ENCODE measurements at regions not wholly inside any gene's neighbourhood (a gene's known extent, or its start where the extent isn't known, plus 50 kb on each side); places are given as distances from the start of the nearest gene placed in this dataset.

- DNase-seq (ENCODE audit: low spot score): no peak
Measured at GRCh38 chr4:152235718-152236117, 300.2 kb downstream of the FBXW7 start.

GRCh38 chr4:152234571-152234970 is 301.3 kb downstream of the FBXW7 start:
- no peak for DNase-seq (ENCODE audit: low spot score)

- no peak for DNase-seq (ENCODE audit: low spot score)
Measured at GRCh38 chr4:152232271-152232670, 303.6 kb downstream of the FBXW7 start.

- no peak for DNase-seq (ENCODE audit: low spot score)
Measured at GRCh38 chr4:152229782-152230289, 306.1 kb downstream of the FBXW7 start.

GRCh38 chr4:152225680-152226079 is 310.2 kb downstream of the FBXW7 start:
- no peak for DNase-seq (ENCODE audit: low spot score)

GRCh38 chr4:152224721-152225420 is 311.0 kb downstream of the FBXW7 start:
- DNase-seq (ENCODE audit: low spot score): no peak

GRCh38 chr4:152224223-152224622 is 311.7 kb downstream of the FBXW7 start:
- no peak for DNase-seq (ENCODE audit: low spot score)

- no peak for DNase-seq (ENCODE audit: low spot score)
Measured at GRCh38 chr4:152223600-152223999, 312.3 kb downstream of the FBXW7 start.

DNA sequence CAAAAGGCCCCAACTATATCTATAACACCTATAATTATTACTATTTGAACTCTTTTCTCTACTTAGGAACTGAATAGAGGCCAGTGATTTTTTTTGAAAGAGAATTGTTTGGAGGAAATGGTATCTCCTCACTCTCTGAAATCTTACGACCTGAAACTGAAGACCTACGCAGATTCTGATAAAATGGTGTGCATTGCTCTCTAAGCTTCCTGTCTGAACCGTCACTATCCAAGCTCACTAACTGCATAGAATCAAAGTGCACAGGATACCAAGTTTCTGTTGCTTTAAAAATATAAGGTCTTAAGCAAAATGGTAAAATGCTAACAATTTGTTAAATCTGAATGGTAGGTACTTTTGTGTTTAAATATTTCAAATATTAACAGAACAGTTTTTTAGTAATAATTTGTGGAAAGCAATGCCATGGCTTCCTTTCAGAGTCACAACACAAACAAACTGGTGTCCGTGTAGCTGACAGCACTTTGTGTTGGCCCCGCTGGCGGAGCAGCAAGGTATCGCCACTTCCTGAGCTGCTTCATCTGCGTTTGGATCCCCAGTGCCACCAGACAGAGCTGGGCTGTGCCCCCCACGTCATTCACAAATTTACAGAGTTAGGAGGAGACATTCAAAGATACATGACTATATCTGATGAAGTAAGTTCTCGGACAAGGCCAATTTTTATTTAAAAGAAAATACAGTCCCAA is 313.9 kb downstream of the FBXW7 start:
- no peak for DNase-seq (ENCODE audit: low spot score)

GRCh38 chr4:152220201-152220666 is 315.7 kb downstream of the FBXW7 start:
- DNase-seq (ENCODE audit: low spot score): no peak

DNA sequence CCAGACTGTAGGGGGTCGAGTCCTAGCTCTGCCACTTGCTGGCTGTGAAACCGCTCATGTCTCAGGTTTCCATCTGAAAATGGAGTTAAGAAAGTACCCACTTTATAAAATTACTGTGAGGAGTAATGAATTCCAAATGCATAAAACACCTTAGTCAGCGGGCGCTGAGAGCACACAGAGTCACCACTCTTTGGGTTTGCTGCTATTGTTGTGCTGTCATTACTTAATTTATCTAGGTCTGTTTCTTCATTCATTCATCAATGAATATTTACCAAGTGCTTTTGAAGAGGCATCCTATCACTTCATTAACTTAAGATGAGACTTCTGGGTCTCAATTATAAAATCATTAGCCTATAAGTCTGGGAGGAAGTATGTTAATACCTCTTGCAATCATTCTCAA is 317.3 kb downstream of the FBXW7 start:
- no peak for DNase-seq (ENCODE audit: low spot score)

DNA sequence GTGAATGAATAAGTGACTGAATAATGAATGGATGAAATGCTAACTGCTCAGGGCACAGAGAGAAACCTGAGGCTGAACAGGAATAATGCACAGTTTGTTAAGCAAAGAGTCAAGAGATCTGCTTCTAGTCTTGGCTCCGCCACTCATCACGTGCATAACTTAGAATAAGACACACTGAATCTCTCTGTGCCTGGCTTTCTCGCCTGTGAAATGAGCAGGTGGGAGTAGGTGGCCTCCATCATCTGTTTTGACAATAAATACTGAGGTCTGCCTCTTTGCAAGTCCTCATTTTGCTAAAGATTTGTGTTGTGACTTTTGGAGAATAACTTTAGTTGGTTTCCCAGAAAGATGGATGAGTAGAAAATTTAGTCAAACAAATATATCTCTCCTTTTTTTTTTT is 318.0 kb downstream of the FBXW7 start:
- no peak for DNase-seq (ENCODE audit: low spot score)

DNA sequence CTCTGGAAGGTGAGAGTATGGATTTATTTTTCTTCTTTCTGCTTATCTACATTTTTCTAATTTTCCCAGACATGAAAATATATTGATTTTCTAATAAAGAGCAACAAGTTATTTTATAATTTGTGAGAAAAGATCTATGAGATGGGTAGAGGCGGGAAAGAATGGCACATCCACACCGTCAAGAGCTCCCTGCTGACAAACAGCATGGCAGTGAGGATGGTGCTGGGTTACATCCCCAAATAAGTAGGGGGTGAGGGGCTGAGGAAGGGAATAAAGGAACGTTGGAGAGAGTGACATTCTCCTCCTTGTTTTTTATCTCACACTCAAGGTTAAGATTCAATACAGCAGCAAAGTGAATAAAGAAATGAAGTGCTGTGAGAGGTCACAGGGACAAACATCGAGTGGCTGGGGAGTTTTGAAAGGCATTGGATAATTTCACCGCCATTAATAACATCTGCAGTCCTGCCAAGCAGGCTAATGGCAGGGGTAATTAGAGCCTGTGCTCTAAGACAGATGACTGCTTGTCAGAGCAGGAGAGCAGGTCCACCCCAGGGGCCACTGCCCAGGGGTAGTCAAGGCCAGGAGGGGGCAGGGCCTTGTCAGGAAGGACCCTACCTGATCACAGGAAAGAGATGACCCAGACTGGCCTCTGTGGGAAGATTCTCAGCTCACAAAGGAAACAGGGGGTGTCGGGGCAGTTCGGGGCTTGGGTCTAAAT is 323.8 kb downstream of the FBXW7 start:
- no peak for DNase-seq (ENCODE audit: low spot score)

- no peak for DNase-seq (ENCODE audit: low spot score)
Measured at GRCh38 chr4:152209772-152210493, 326.0 kb downstream of the FBXW7 start.

- no peak for DNase-seq (ENCODE audit: low spot score)
Measured at GRCh38 chr4:152207378-152207720, 328.5 kb downstream of the FBXW7 start.

DNA sequence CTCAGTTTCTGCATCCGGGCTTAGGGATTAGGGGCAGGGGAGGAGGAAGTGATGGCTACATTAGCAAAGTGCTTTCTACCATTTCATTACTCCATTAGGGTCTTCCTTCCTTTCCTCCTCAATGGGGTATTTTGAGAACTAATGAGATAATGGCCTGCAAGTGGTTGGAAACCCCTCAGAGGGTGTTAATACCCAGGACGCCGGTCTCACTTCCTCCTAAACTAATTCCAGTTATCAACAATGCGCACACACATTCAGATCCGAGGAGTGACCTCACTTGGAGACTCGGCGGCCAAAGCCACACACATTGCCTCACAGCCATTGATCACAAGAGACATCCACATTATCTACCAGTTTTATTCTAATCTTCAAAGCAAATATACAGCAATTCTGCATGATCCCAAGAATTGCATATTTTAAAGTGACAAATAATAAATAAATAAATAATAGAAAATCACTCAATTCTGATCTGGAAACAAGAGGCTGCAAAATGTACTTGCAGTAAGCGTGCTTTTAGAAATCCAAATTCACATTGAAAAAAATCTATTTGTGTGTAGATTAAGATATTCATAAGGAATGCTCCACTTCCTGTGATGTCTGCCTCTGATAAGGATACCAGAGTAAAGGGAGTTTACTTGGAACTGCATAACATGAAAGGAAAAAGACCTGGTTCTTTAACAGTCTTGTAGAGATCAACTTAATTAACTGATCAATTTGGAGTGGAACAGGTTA is 329.1 kb downstream of the FBXW7 start:
- no peak for DNase-seq (ENCODE audit: low spot score)

DNA sequence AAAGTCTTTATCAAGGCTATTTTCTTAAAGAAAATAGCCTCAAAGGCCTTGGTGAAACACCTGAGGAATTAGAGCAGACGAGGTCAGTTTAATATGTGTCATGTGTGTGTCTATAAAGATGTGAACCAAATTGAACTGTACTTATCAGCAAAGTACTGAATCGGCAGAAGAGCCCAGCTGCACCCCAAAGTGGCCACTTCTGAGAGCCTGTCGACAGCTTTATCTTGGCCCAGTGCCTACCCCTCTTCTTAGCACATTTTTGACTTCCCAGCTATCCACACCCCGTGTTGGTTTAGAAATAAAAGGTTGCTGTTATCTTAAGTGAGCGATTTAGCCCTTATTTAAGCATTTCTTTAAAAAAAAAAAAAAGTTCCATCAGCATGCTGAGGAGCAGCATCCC is 329.7 kb downstream of the FBXW7 start:
- DNase-seq (ENCODE audit: low spot score): no peak

- DNase-seq (ENCODE audit: low spot score): no peak
Measured at GRCh38 chr4:152202415-152202814, 333.5 kb downstream of the FBXW7 start.

- DNase-seq (ENCODE audit: low spot score): no peak
Measured at GRCh38 chr4:152200511-152201333, 335.2 kb downstream of the FBXW7 start.

DNA sequence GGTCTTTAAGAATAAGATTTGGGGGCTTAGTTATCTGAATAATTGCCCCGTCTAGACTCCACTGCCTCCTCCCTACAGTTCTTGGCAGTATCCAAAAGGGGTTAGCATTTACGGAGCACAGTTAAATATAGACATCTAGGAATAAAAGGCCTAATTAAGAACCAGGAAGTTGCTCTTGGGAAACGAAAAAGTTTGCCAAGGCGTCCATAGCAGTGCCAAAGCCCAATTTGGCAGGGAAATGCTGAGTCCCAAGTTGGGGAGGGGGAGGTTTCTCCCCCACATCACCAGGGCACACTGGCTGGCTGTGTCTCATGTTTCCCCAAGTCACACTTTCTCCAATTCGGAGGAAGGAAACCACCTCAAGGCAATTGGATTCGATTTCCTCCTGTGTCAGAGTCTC is 338.7 kb downstream of the FBXW7 start:
- no peak for DNase-seq (ENCODE audit: low spot score)

DNA sequence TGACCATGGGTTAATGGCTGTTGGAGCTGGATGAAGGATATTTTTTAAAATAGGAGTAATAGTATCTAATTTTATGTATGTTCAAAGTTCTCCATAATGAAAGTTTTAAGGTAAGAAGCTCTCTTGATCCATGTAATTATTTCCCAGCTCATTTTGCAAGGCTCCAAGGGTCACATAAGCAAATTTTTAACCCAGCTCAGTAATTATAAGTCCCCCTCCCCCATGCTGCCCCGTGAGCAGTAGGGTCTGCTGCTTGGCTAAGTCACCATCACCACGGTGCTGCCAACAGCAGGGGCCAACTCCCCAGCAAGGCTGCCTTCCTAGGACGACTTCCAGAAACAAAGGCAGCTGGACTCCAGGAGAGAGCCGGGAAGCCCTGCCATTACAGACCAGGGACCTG is 340.0 kb downstream of the FBXW7 start:
- DNase-seq (ENCODE audit: low spot score): no peak

Data from CD4-positive, alpha-beta T cell treated with Interleukin-2 at 100 ng/mL for 4 hours (primary cell).